GM12878 (cell line): ENCODE measurements at regions not wholly inside any gene's neighbourhood (a gene's known extent, or its start where the extent isn't known, plus 50 kb on each side); places are given as distances from the start of the nearest gene placed in this dataset.

ENCODE experiments used
- BRCA1 ChIP-seq: IDR thresholded peaks from 2 replicates; pipeline ENCODE4 v1.6.1; 2011; ENCODE audit warnings: low read depth, low read length, improper control_type of control experiment
- CEBPB ChIP-seq, 2 experiments: fragments of 150-350 bp in 1 of 2; IDR thresholded peaks; 2 replicates each; pipeline ENCODE4 v1.6.1; 2012 to 2014; ENCODE audit warnings: low read depth in 2 of 2, low read length in 2 of 2, borderline replicate concordance in 1 of 2, inconsistent platforms in 1 of 2
- CHD1 ChIP-seq: IDR thresholded peaks from 2 replicates; pipeline ENCODE4 v1.6.1; 2012; ENCODE audit warnings: low read depth, low read length, improper control_type of control experiment
- DPF2 ChIP-seq: fragments of 450-650 bp; IDR thresholded peaks from 2 replicates; pipeline ENCODE4 v1.6.1; 2017; ENCODE audit warnings: mild to moderate bottlenecking
- EZH2 ChIP-seq: IDR thresholded peaks from 2 replicates; pipeline ENCODE4 v1.6.1; 2012; ENCODE audit warnings: low read depth, mild to moderate bottlenecking, control low read depth, inconsistent platforms, low read length, borderline replicate concordance; ENCODE audit not compliant: control insufficient read depth
- KDM1A ChIP-seq: fragments of 200-600 bp; sonication (generic); IDR thresholded peaks from 2 replicates; pipeline ENCODE4 v1.6.1; 2016; ENCODE audit warnings: borderline replicate concordance
- POLR2A ChIP-seq: IDR thresholded peaks from 2 replicates; pipeline ENCODE4 v1.6.1; 2011; ENCODE audit warnings: low read depth, mild to moderate bottlenecking, low read length
- SUPT20H ChIP-seq: IDR thresholded peaks from 2 replicates; pipeline ENCODE4 v1.6.1; 2011; ENCODE audit warnings: low read depth, mild to moderate bottlenecking, low read length, moderate library complexity, borderline replicate concordance; ENCODE audit not compliant: control insufficient read depth
- TF ChIP-seq, protein P1 (sequence below), 3 experiments: IDR thresholded peaks in 2 of 3; conservative IDR thresholded peaks in 1 of 3; 2 replicates each; pipeline ENCODE4 v1.5.1; 2011; ENCODE audit warnings: low read depth in 3 of 3, low read length in 3 of 3, mild to moderate bottlenecking in 3 of 3, control low read depth in 2 of 3, moderate library complexity in 2 of 3, inconsistent platforms in 1 of 3, mixed read lengths in 1 of 3; ENCODE audit not compliant: control insufficient read depth in 2 of 3, insufficient read depth in 1 of 3; ENCODE audit errors: extremely low read depth in 1 of 3
- TF ChIP-seq, protein P2 (sequence below): IDR thresholded peaks from 2 replicates; pipeline ENCODE4 v1.6.1; 2012; ENCODE audit warnings: mild to moderate bottlenecking, low read depth, low read length

DNA sequence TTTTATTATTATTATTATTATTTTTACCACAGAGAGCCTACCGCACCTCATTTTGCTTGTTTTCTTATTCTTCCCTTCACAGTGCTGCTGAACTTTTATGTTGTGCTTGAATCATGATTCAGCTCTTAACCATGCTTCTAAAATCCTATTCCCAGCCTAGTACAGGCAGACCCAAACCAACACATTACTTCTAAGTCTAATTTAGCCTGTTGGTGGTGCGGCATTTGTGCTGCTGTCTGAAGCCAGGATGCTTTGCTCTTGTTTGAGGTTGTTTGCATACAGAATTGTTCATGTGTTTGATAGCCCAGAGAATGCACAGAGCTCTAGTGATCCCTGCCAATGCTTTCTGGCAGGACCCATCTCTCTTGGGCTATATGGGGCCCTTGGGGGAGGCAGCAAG lies 213.5 kb upstream of the KCNG1 start:
- TF ChIP-seq DPF2 (no peak), KDM1A (no peak), CEBPB (IDR thresholded peaks at IDR 0.05; ENCODE audit: borderline replicate concordance in 1 of 2, low read depth in 2 of 2, low read length in 2 of 2) (no peak), POLR2A (no peak), SUPT20H (no peak), BRCA1 (no peak), CHD1 (no peak), EZH2 (no peak)
- TF ChIP-seq, protein P1, sequence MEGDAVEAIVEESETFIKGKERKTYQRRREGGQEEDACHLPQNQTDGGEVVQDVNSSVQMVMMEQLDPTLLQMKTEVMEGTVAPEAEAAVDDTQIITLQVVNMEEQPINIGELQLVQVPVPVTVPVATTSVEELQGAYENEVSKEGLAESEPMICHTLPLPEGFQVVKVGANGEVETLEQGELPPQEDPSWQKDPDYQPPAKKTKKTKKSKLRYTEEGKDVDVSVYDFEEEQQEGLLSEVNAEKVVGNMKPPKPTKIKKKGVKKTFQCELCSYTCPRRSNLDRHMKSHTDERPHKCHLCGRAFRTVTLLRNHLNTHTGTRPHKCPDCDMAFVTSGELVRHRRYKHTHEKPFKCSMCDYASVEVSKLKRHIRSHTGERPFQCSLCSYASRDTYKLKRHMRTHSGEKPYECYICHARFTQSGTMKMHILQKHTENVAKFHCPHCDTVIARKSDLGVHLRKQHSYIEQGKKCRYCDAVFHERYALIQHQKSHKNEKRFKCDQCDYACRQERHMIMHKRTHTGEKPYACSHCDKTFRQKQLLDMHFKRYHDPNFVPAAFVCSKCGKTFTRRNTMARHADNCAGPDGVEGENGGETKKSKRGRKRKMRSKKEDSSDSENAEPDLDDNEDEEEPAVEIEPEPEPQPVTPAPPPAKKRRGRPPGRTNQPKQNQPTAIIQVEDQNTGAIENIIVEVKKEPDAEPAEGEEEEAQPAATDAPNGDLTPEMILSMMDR (IDR thresholded peaks at IDR 0.05 in 2 of 3, conservative IDR thresholded peaks at IDR 0.05 in 1 of 3; ENCODE audit: control insufficient read depth in 2 of 3, extremely low read depth in 1 of 3, insufficient read depth in 1 of 3, low read depth in 3 of 3, low read length in 3 of 3): no peak
- TF ChIP-seq, protein P2, sequence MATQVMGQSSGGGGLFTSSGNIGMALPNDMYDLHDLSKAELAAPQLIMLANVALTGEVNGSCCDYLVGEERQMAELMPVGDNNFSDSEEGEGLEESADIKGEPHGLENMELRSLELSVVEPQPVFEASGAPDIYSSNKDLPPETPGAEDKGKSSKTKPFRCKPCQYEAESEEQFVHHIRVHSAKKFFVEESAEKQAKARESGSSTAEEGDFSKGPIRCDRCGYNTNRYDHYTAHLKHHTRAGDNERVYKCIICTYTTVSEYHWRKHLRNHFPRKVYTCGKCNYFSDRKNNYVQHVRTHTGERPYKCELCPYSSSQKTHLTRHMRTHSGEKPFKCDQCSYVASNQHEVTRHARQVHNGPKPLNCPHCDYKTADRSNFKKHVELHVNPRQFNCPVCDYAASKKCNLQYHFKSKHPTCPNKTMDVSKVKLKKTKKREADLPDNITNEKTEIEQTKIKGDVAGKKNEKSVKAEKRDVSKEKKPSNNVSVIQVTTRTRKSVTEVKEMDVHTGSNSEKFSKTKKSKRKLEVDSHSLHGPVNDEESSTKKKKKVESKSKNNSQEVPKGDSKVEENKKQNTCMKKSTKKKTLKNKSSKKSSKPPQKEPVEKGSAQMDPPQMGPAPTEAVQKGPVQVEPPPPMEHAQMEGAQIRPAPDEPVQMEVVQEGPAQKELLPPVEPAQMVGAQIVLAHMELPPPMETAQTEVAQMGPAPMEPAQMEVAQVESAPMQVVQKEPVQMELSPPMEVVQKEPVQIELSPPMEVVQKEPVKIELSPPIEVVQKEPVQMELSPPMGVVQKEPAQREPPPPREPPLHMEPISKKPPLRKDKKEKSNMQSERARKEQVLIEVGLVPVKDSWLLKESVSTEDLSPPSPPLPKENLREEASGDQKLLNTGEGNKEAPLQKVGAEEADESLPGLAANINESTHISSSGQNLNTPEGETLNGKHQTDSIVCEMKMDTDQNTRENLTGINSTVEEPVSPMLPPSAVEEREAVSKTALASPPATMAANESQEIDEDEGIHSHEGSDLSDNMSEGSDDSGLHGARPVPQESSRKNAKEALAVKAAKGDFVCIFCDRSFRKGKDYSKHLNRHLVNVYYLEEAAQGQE: no peak
